ENCODE measurements at regions not wholly inside any gene's neighbourhood (a gene's known extent, or its start where the extent isn't known, plus 50 kb on each side); places are given as distances from the start of the nearest gene placed in this dataset.

DNA sequence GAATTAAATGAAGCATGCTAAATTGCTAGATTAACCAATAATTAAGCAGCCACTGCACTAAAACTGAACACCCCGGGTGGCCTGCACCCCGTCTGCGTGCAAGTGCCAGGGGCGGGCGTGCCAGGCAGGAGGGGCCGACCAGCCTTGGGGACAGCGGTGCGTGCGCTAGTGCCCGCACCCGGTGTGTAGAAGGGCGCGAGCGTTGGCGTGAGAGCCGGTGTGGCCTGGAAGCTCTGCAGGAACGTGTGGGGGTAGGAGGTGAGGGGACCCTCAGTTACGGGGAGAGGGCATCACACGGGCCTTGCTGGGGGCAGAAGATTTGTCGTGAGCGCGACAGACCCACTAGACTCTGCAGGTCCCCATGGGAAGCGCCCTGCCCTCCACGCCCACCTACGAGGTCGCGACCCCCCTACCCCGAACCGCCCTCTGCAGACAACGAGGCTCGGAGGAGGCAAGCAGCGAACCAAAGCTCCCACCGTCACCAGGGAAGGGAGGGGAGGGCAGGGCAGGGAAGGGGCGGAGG is 105.8 kb downstream of the FAM53A start:
- TF ChIP-seq GATA2 (IDR thresholded peaks at IDR 0.05; ENCODE audit: low read depth, low read length): no peak
- TF ChIP-seq GATA3 (IDR thresholded peaks at IDR 0.05; ENCODE audit: low read depth, low read length): no peak

All from SH-SY5Y (cell line).